H1 (cell line): ENCODE measurements at regions not wholly inside any gene's neighbourhood (a gene's known extent, or its start where the extent isn't known, plus 50 kb on each side); places are given as distances from the start of the nearest gene placed in this dataset.

Source experiments
- CTCF ChIA-PET: fragments of 300-600 bp; sonication (Branson Sonifier 250); formaldehyde crosslinking; loops from one replicate; lab custom pipeline; 2021; ENCODE audit not compliant: partially characterized antibody; lab: Charles Lee
- POLR2A ChIA-PET: fragments of 300-600 bp; sonication (Branson Sonifier 250); formaldehyde crosslinking; loops from one replicate; lab custom pipeline; 2021; ENCODE audit warnings: inconsistent platforms; ENCODE audit not compliant: partially characterized antibody; lab: Charles Lee
- DNase-seq, 2 experiments: peaks; one replicate each; pipeline versions ENCODE4 v3.0.0 to v3.0.0-alpha.2; 2010 to 2022; ENCODE audit warnings: low spot score in 2 of 2, low read depth in 1 of 2, mixed read lengths in 1 of 2
- FAIRE-seq: peaks from 2 replicates; lab custom pipeline; 2011; peaks lifted over from hg19 to GRCh38; lab: Jason Lieb, UNC
- H2AFZ ChIP-seq: 2 replicates; pipeline ENCODE4 v1.8.1; 2012; ENCODE audit warnings: low read length, inconsistent platforms
- H2AK5ac ChIP-seq: 2 replicates; pipeline ENCODE4 v1.6.1; 2013; ENCODE audit warnings: low read depth, low read length
- H2BK120ac ChIP-seq: replicated peaks from 2 replicates; pipeline ENCODE3; 2013; ENCODE audit warnings: low read depth, low read length, inconsistent platforms
- H2BK12ac ChIP-seq: 2 replicates; pipeline ENCODE4 v1.6.1; 2013; ENCODE audit warnings: low read depth, low read length
- H2BK15ac ChIP-seq: 2 replicates; pipeline ENCODE4 v1.6.1; 2013; ENCODE audit warnings: low read length
- H2BK20ac ChIP-seq: 2 replicates; pipeline ENCODE4 v1.6.1; 2013; ENCODE audit warnings: low read length
- H2BK5ac ChIP-seq: 2 replicates; pipeline ENCODE4 v1.6.1; 2013; ENCODE audit warnings: low read depth, low read length
- H3K14ac ChIP-seq: 2 replicates; pipeline ENCODE4 v1.6.1; 2013; ENCODE audit warnings: inconsistent platforms; ENCODE audit not compliant: insufficient read length
- H3K18ac ChIP-seq: 2 replicates; pipeline ENCODE4 v1.6.1; 2013; ENCODE audit warnings: low read length; ENCODE audit errors: extremely low read depth
- H3K23ac ChIP-seq: 2 replicates; pipeline ENCODE4 v1.6.1; 2013; ENCODE audit warnings: inconsistent platforms; ENCODE audit not compliant: insufficient read length
- H3K23me2 ChIP-seq: 2 replicates; pipeline ENCODE4 v1.6.1; 2013; ENCODE audit warnings: low read depth, low read length
- H3K27ac ChIP-seq: 2 replicates; pipeline ENCODE4 v1.6.1; 2011; ENCODE audit warnings: low read depth, low read length, inconsistent platforms
- H3K27me3 ChIP-seq, 4 experiments: replicated peaks in 1 of 4; 1 replicate in 1 of 4; 2 replicates in 3 of 4; pipeline versions ENCODE4 v1.6.1 to v1.8.1; 2011 to 2013; ENCODE audit warnings: low read length in 3 of 4, mild to moderate bottlenecking in 3 of 4, inconsistent platforms in 2 of 4, mixed read lengths in 2 of 4, moderate library complexity in 1 of 4; ENCODE audit not compliant: control insufficient read depth in 3 of 4, insufficient read depth in 3 of 4; ENCODE audit errors: extremely low read depth in 1 of 4
- H3K36me3 ChIP-seq, 4 experiments: 2 replicates each; pipeline versions ENCODE4 v1.6.1 to v1.8.1; 2011 to 2013; ENCODE audit warnings: mild to moderate bottlenecking in 4 of 4, low read length in 3 of 4, moderate library complexity in 2 of 4, control low read depth in 1 of 4, inconsistent platforms in 1 of 4; ENCODE audit not compliant: insufficient read depth in 4 of 4, control insufficient read depth in 2 of 4
- H3K4ac ChIP-seq: replicated peaks from 2 replicates; pipeline ENCODE3; 2013; ENCODE audit warnings: low read length, low read depth, mixed read lengths, inconsistent platforms; ENCODE audit not compliant: insufficient read length
- H3K4me1 ChIP-seq, 4 experiments: replicated peaks in 1 of 4; 1 replicate in 1 of 4; 2 replicates in 3 of 4; pipeline versions ENCODE4 v1.6.1 to v1.8.1; 2011 to 2013; ENCODE audit warnings: low read length in 3 of 4, inconsistent platforms in 2 of 4, mixed read lengths in 1 of 4; ENCODE audit not compliant: insufficient read depth in 4 of 4, control insufficient read depth in 3 of 4
- H3K4me2 ChIP-seq, 2 experiments: 2 replicates each; pipeline versions ENCODE4 v1.6.1 to v1.8.1; 2011 to 2013; ENCODE audit warnings: low read depth in 2 of 2, low read length in 2 of 2, control low read depth in 1 of 2, inconsistent platforms in 1 of 2, mild to moderate bottlenecking in 1 of 2; ENCODE audit not compliant: insufficient read depth in 1 of 2
- H3K4me3 ChIP-seq, 4 experiments: fragments of 200-600, 300-600 bp in 1 of 4; sonication (generic), shearing (Covaris generic), sonication (Bioruptor Twin) in 1 of 4; 2 replicates each; pipeline versions ENCODE4 v1.5.1 to v1.8.1; 2011 to 2016; ENCODE audit warnings: low read length in 4 of 4, low read depth in 3 of 4, control low read depth in 2 of 4, inconsistent platforms in 2 of 4, mild to moderate bottlenecking in 2 of 4, mixed read lengths in 1 of 4, moderate library complexity in 1 of 4; ENCODE audit not compliant: insufficient read depth in 2 of 4; ENCODE audit errors: extremely low read depth in 1 of 4
- H3K56ac ChIP-seq: replicated peaks from 2 replicates; pipeline ENCODE3; 2013; ENCODE audit warnings: low read depth, mild to moderate bottlenecking, mixed read lengths, low read length, inconsistent platforms; ENCODE audit not compliant: insufficient read length
- H3K79me1 ChIP-seq: 2 replicates; pipeline ENCODE4 v1.6.1; 2013; ENCODE audit warnings: low read depth, low read length, control low read depth
- H3K79me2 ChIP-seq, 2 experiments: 2 replicates each; pipeline versions ENCODE4 v1.6.1 to v1.8.1; 2012 to 2013; ENCODE audit warnings: low read length in 2 of 2, mild to moderate bottlenecking in 2 of 2, inconsistent platforms in 1 of 2; ENCODE audit not compliant: insufficient read depth in 2 of 2, control insufficient read depth in 1 of 2
- H3K9ac ChIP-seq, 4 experiments: replicated peaks in 1 of 4; 1 replicate in 1 of 4; 2 replicates in 3 of 4; pipeline versions ENCODE4 v1.6.1 to v1.8.1; 2011 to 2013; ENCODE audit warnings: low read depth in 3 of 4, low read length in 3 of 4, control low read depth in 2 of 4, mild to moderate bottlenecking in 2 of 4, moderate library complexity in 2 of 4, inconsistent platforms in 1 of 4; ENCODE audit errors: extremely low read depth in 1 of 4
- H3K9me3 ChIP-seq, 2 experiments: 2 replicates each; pipeline versions ENCODE4 v1.6.1 to v1.8.1; 2012 to 2013; ENCODE audit warnings: mild to moderate bottlenecking in 2 of 2, moderate library complexity in 2 of 2, control low read depth in 1 of 2, inconsistent platforms in 1 of 2, low read depth in 1 of 2, low read length in 1 of 2, mixed read lengths in 1 of 2; ENCODE audit not compliant: insufficient read depth in 2 of 2
- H4K20me1 ChIP-seq, 2 experiments: replicated peaks in 1 of 2; 2 replicates each; pipeline versions ENCODE3 to v1.8.1; 2011 to 2013; ENCODE audit warnings: inconsistent platforms in 2 of 2, low read length in 2 of 2, mild to moderate bottlenecking in 1 of 2; ENCODE audit not compliant: insufficient read depth in 2 of 2, control insufficient read depth in 1 of 2
- H4K5ac ChIP-seq: 2 replicates; pipeline ENCODE4 v1.6.1; 2013; ENCODE audit warnings: low read length, low read depth, mixed read lengths, inconsistent platforms; ENCODE audit not compliant: insufficient read length
- H4K8ac ChIP-seq: 2 replicates; pipeline ENCODE4 v1.8.0; 2013; ENCODE audit warnings: mild to moderate bottlenecking, moderate library complexity, low read length, inconsistent platforms; ENCODE audit not compliant: insufficient read depth; ENCODE audit errors: extremely low read depth
- H4K91ac ChIP-seq: replicated peaks from 2 replicates; pipeline ENCODE3; 2013; ENCODE audit warnings: low read length, mixed read lengths, inconsistent platforms; ENCODE audit not compliant: insufficient read length
- BCL11A ChIP-seq, 2 experiments: IDR thresholded peaks; one replicate each; pipeline ENCODE4 v1.6.1; 2011; ENCODE audit warnings: low read depth in 2 of 2, low read length in 2 of 2, mild to moderate bottlenecking in 2 of 2
- CBX5 ChIP-seq: fragments of 300-800, 300-1000 bp; sonication (generic); IDR thresholded peaks from 2 replicates; pipeline ENCODE4 v1.7.1; 2016; ENCODE audit warnings: antibody characterized with exemption, low read length, low read depth
- EP300 ChIP-seq, 2 experiments: IDR thresholded peaks; 1 replicate in 1 of 2; 2 replicates in 1 of 2; pipeline ENCODE4 v1.6.1; 2011 to 2012; ENCODE audit warnings: low read depth in 2 of 2, low read length in 2 of 2, mild to moderate bottlenecking in 2 of 2, borderline replicate concordance in 1 of 2, inconsistent platforms in 1 of 2, moderate library complexity in 1 of 2
- FOSL1 ChIP-seq: IDR thresholded peaks from 2 replicates; pipeline ENCODE4 v1.6.1; 2011; ENCODE audit warnings: mild to moderate bottlenecking, low read depth, low read length, moderate library complexity; ENCODE audit not compliant: insufficient read depth
- RBBP5 ChIP-seq: IDR thresholded peaks from 2 replicates; pipeline ENCODE4 v1.7.1; 2012; ENCODE audit warnings: low read depth, mild to moderate bottlenecking, inconsistent platforms, low read length, moderate library complexity, borderline replicate concordance
- RFX5 ChIP-seq: IDR thresholded peaks from 2 replicates; pipeline ENCODE4 v1.6.1; 2011; ENCODE audit warnings: low read depth, low read length, improper control_type of control experiment, borderline replicate concordance
- WGBS, 2 experiments: shearing (Covaris generic) in 1 of 2; methylation state at CpG; one replicate each; pipeline versions ENCODE4 v1.1.6 to v1.1.7; 2013 to 2015; ENCODE audit warnings: low lambda C conversion rate in 2 of 2, mixed read lengths in 2 of 2, inconsistent platforms in 1 of 2, low coverage in 1 of 2, missing lambda C conversion rate in 1 of 2; ENCODE audit not compliant: insufficient replicate concordance in 2 of 2, insufficient coverage in 1 of 2, insufficient read length in 1 of 2; ENCODE audit errors: extremely low coverage in 1 of 2, missing lambda C conversion rate in 1 of 2; 5-methylcytosine and 5-hydroxymethylcytosine counted together
- TF ChIP-seq, protein P1 (sequence below): IDR thresholded peaks from 2 replicates; pipeline ENCODE4 v1.6.1; 2011; ENCODE audit warnings: low read length, improper control_type of control experiment

DNA sequence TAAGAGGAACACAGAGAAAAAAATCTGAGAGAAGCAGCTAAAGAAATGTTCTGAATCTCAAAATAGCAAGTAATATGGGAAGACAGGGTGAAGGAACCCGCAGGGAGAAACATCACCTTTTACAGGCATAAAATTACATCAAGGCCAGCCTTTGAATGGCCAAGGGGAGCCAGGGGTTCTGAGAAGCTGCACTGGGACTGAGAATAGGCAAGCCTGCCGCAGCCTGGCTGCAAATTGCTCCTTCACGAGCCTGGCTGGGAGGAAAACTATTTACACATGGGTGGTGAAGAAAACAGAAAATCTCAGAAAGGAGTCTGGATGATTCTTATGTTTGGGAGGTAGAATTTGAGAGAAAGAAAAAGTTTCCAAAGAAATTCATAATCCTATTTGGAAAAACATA lies 74.5 kb upstream of the QRFPR start:
- Histone ChIP-seq H2AFZ (0 out of 2 replicates have a peak overlapping the region, but pooled peaks have one; percentile 18), H2BK20ac (no peak overlapping the region), H3K4ac (no peak overlapping the region), H4K91ac (no peak overlapping the region), H3K23me2 (no peaks in the 10 kb centered on the region), H3K79me2 (no peaks in the 10 kb centered on the region), H3K9ac (no peak overlapping the region), H3K27me3 (no peaks in the 10 kb centered on the region), H3K9me3 (no peaks in the 10 kb centered on the region), H3K14ac (no peak overlapping the region), H2BK12ac (no peak overlapping the region), H2AK5ac (no peak overlapping the region), H2BK5ac (no peak overlapping the region), H3K4me3 (no peak overlapping the region), H3K56ac (no peak overlapping the region), H4K5ac (no peak overlapping the region), H2BK15ac (no peak overlapping the region), H3K18ac (no peak overlapping the region), H3K4me2 (peak overlapping the region in 1 of 2 experiments; percentile 32; a peak in 1 of 4 replicates), H3K27ac (no peak overlapping the region), H3K36me3 (no peaks in the 10 kb centered on the region), H3K23ac (no peak overlapping the region), H3K4me1 (peaks cover 0 to 5% (median 4%) of the 10 kb centered on the region in 4 experiments; a peak in 3 of 7 replicates), H4K20me1 (no peaks in the 10 kb centered on the region), H2BK120ac (no peak overlapping the region), H3K79me1 (no peaks in the 10 kb centered on the region), H4K8ac (no peak overlapping the region)
- DNase-seq: no peak
- FAIRE-seq: no peak
- POLR2A ChIA-PET: no interaction called here
- 61% methylated on average over 3 of the region's 3 CpGs; no CpG with 5 or more reads in 1 of the 2 experiments for WGBS, 2 experiments
- CTCF ChIA-PET: interaction anchor here (0.7 to 3.5 kb wide), 6 partner anchors 7 to 85 kb away, joined by 3 to 15 read pairs (median 4); no protein-coding TSS in a partner anchor
- TF ChIP-seq CBX5 (no peak), BCL11A (IDR thresholded peaks at IDR 0.05; ENCODE audit: low read depth in 2 of 2, low read length in 2 of 2) (no peak), RFX5 (no peak), EP300 (IDR thresholded peaks at IDR 0.05; ENCODE audit: borderline replicate concordance in 1 of 2, low read depth in 2 of 2, low read length in 2 of 2) (no peak), FOSL1 (no peak), RBBP5 (no peak)
- TF ChIP-seq, protein P1, sequence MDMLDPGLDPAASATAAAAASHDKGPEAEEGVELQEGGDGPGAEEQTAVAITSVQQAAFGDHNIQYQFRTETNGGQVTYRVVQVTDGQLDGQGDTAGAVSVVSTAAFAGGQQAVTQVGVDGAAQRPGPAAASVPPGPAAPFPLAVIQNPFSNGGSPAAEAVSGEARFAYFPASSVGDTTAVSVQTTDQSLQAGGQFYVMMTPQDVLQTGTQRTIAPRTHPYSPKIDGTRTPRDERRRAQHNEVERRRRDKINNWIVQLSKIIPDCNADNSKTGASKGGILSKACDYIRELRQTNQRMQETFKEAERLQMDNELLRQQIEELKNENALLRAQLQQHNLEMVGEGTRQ: no peak
